AG04449 (cell line): ENCODE measurements at regions not wholly inside any gene's neighbourhood (a gene's known extent, or its start where the extent isn't known, plus 50 kb on each side); places are given as distances from the start of the nearest gene placed in this dataset.

Source experiments
- CTCF ChIA-PET: fragments of 350-600 bp; formaldehyde crosslinking; extraction: SDS; loops from one replicate; lab custom pipeline; 2021; ENCODE audit warnings: antibody characterized with exemption; lab: Yijun Ruan, JAX
- POLR2A ChIA-PET: fragments of 400-600, 350-600 bp; formaldehyde crosslinking; extraction: SDS; loops from one replicate; lab custom pipeline; 2020; ENCODE audit warnings: antibody characterized with exemption, inconsistent platforms; lab: Yijun Ruan, JAX
- DNase-seq: peaks from one replicate; pipeline ENCODE4 v3.0.0-alpha.2; 2010; ENCODE audit warnings: low read depth, low spot score
- H3K4me3 ChIP-seq: 2 replicates; pipeline ENCODE4 v1.5.1; 2011; ENCODE audit warnings: low read depth, mild to moderate bottlenecking, control low read depth, low read length
- TF ChIP-seq, protein P1 (sequence below): IDR thresholded peaks from one replicate; pipeline ENCODE4 v1.5.1; 2011; ENCODE audit warnings: mild to moderate bottlenecking, moderate library complexity, low read length, control low read depth, inconsistent platforms; ENCODE audit not compliant: insufficient read depth; ENCODE audit errors: missing control alignments

DNA sequence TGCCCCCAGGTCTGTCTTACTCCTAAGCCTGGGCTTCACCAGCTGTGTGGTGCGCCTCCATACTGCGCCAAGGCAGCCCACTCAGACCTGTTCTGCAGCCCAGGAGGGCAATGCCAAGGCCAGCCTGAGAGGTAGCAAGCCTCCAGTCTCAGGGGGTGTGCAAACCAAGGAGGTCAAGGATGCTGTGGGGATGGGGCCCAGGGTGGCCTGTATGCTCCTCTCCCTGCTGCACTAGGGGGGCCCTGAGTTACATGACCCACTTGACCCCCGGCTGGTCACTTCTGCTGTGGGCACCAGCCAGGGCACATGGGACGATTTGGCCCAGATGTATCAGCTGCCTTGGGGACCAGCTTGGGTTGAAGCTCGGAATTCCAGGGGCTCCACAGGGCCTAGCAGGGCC lies 70.0 kb upstream of the SLC6A6 start:
- DNase-seq, result no peak
- TF ChIP-seq, protein P1, sequence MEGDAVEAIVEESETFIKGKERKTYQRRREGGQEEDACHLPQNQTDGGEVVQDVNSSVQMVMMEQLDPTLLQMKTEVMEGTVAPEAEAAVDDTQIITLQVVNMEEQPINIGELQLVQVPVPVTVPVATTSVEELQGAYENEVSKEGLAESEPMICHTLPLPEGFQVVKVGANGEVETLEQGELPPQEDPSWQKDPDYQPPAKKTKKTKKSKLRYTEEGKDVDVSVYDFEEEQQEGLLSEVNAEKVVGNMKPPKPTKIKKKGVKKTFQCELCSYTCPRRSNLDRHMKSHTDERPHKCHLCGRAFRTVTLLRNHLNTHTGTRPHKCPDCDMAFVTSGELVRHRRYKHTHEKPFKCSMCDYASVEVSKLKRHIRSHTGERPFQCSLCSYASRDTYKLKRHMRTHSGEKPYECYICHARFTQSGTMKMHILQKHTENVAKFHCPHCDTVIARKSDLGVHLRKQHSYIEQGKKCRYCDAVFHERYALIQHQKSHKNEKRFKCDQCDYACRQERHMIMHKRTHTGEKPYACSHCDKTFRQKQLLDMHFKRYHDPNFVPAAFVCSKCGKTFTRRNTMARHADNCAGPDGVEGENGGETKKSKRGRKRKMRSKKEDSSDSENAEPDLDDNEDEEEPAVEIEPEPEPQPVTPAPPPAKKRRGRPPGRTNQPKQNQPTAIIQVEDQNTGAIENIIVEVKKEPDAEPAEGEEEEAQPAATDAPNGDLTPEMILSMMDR, result no peak
- H3K4me3 ChIP-seq, result no peak overlapping the region
- POLR2A ChIA-PET, result no interaction called here
- CTCF ChIA-PET, result no interaction called here

DNA sequence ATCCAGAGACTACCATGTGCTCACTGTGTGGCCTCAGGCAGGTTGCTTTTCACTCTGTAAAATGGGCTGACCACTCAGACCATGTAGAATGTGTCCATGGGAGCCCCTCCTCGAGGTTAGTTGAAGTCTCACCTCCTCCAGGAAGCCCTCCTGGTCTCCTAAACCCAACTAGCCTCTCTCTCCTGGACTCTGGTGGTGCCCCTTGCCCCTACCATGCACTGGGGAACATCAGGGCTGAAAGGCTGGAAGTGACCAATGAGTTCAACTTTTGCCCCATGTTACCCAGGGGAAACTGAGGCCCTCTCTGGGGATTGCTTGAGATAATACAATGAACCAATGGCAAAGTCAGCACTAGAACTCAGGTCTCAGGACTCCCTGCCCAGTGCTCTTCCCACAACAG lies 69.2 kb upstream of the SLC6A6 start:
- DNase-seq, result no peak
- CTCF ChIA-PET, result interaction anchor here (0.8 kb wide), 1 partner anchor 130 kb away, joined by 3 read pairs; no protein-coding TSS in a partner anchor
- TF ChIP-seq, protein P1, result no peak
- POLR2A ChIA-PET, result no interaction called here
- no peak overlapping the region for H3K4me3 ChIP-seq

DNA sequence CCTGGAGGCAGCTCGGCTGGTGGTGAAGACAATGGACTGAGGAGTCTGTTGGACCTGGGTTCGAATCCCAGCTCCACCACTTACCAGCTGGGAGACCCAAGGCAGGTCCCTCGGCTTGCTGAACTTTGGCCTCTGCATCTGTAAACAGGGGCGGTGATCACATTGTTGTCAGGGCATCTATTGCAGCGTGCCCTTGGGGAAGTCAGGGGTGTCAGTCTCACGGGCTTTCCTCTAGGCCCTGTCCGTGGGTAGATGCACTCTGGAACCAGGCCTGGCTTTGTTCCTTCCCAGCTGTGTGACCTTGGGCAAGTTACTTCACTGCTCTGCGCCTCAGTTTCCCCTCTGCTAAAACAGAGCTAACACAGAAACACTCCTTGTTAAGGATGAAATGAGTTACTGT lies 68.8 kb upstream of the SLC6A6 start:
- H3K4me3 ChIP-seq, result no peak overlapping the region
- TF ChIP-seq, protein P1, result no peak
- ChIA-PET CTCF (interaction anchor here (0.8 kb wide), 1 partner anchor 130 kb away, joined by 3 read pairs; no protein-coding TSS in a partner anchor), POLR2A (no interaction called here)
- DNase-seq, result no peak

DNA sequence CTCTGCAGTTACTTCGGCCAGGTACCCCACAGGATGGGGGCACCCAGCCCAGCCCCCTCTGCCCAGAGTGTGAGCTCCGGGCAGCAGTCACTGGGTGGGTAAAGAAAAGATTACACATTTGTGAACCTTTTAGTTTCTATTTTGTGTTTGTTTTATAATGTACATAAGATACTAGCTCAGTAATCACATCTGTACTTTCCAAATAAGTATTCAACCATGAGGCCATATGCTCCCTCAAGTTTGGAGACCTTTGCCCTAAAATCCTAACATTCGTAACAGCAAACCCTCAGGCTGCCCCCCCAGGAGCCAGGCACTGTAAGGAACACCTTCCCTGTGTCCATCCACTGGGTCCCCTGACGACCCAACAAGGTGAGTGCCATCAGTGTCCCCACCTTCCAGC lies 68.3 kb upstream of the SLC6A6 start:
- CTCF ChIA-PET, result interaction anchor here (0.8 to 1.0 kb wide), 2 partner anchors 73 to 131 kb away, joined by 3 read pairs; no protein-coding TSS in a partner anchor
- TF ChIP-seq, protein P1, result no peak
- no peak for DNase-seq
- POLR2A ChIA-PET, result no interaction called here
- no peak overlapping the region for H3K4me3 ChIP-seq

DNA sequence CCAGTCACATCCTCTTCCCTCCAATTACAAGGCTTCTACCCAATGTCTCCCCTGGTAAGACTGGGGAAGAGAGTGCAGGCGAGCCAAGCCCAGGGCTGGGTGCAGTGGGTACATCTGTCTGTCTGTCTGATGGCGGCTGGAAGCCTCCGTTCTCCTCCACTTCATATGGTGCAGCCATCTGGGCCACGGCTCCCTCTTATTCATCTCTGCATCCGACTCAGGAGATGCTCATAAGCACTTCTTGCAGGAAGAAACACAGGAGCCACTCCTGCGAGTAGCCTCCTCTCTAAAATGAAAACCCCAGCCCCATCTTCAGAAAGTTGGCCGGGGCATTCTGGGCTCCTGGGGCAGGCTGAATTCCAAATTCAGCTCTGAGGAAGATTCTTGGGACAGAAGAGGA lies 67.5 kb upstream of the SLC6A6 start:
- ChIA-PET POLR2A (no interaction called here), CTCF (interaction anchor here (1.0 kb wide), 1 partner anchor 74 kb away, joined by 3 read pairs; no protein-coding TSS in a partner anchor)
- DNase-seq, result no peak
- TF ChIP-seq, protein P1, result no peak
- no peak overlapping the region for H3K4me3 ChIP-seq

DNA sequence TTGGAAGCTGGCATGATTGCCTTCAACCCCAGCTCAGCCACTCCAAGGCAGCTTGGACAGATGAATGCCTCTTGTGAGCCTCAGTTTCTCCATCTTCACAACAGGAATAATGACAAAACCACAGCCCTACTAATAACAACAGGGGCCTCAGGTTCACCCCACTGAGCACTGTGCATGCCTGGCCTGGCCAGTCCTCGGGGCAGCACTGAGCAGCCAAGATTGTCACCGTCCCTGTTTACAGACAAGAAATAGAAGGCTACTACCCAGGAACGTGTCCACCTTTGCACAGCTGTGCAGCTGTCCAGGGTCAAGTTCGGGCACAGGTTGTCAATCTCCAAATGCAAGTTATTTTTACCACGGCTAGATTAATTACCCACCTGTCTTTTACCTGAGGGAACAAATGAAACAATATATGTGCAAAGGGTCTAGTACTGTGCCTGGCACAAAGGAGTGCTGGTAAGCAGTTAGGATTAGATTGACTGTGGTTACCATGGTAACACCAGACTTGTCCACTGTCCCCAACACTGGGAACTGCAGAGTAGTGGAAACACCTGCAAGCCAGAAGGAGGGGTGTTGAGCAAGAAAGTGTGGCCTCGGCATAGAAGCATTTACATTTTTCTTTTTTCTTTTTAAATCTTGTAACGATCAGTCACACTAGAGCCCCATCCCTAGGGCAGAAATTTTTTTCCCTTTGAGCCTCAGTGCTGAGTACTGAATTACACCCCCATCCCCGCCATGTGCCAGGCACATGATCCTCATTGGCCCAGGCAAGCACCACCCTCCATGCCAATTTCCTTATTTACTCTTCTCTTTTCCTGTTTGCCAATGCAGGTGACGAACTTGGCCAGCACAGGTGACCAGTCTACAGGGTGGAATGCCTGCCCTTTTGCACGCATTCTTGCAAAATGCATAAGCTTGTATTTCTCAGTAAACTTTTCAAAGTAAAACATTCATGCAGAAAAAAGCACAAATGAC lies 66.3 kb upstream of the SLC6A6 start:
- TF ChIP-seq, protein P1, result no peak
- no peak for DNase-seq
- CTCF ChIA-PET, result interaction anchor here (1.2 kb wide), 1 partner anchor 10 kb away, joined by 5 read pairs; no protein-coding TSS in a partner anchor
- POLR2A ChIA-PET, result no interaction called here
- no peak overlapping the region for H3K4me3 ChIP-seq
